Heart left ventricle (tissue), 13 donors: ENCODE measurements at regions not wholly inside any gene's neighbourhood (a gene's known extent, or its start where the extent isn't known, plus 50 kb on each side); places are given as distances from the start of the nearest gene placed in this dataset.

Experiments used
- CTCF ChIP-seq, 12 donors: fragments of 200-600 bp; sonication (generic) in 4 of 12; IDR thresholded peaks; one replicate each; pipeline versions ENCODE4 v1.5.0 to v1.8.0; 2018 to 2022; ENCODE audit warnings: antibody characterized with exemption in 12 of 12, mild to moderate bottlenecking in 5 of 12
- POLR2A ChIP-seq, 2 donors: fragments of 450-650 bp; IDR thresholded peaks; one replicate each; pipeline ENCODE4 v1.6.1; 2017; ENCODE audit warnings: antibody characterized with exemption in 2 of 2, mild to moderate bottlenecking in 2 of 2, moderate library complexity in 2 of 2
- donor health status: ischemic (EF 13 %, LVEDD 7.1; RV severe dilation, severe dysfunction).
- donor health status: DM: no; HTN: yes; CAD: no.
- donor health status: DM: no; HTN: no; CAD: no.
- donor health status: ischemic (EF 25% LVEDD 6.9; RV normal size, moderate dysfunction).
- donor health status: ischemic (EF 25% LVEDD 5.7; RV mildly dilated, moderate dysfunction).
- donor health status: ischemic (EF 35%, LVEDD 5.7; RV mildly dilated, moderate dysfunction).
- donor health status: nonischemic (EF 11% LVEDD 7.7; RV severe dilation, severe dysfunction).
- donor health status: DM: yes; HTN: yes; CAD: no.
- donor health status: PGD.
- donor health status: ischemic (EF 29% LVEDD 5.4; RV normal size, mild dysfunction).
- donor health status: nonischemic (EF 23%, LVEDD 6.1; RV moderate dilation, normal function).

- TF ChIP-seq POLR2A (IDR thresholded peaks at IDR 0.05) (no peak), CTCF (IDR thresholded peaks at IDR 0.05) (no peak)
Observed at GRCh38 chr6:43842231-43842794, 72.3 kb downstream of the VEGFA start.
